Activated T-cell treated with anti-CD3 and anti-CD28 coated beads, Interleukin-2, amount 50 U/mL, for 4 hours (primary cell): ENCODE measurements at regions not wholly inside any gene's neighbourhood (a gene's known extent, or its start where the extent isn't known, plus 50 kb on each side); places are given as distances from the start of the nearest gene placed in this dataset.

Experiments used
- ATAC-seq, 2 donors: fragments of 200-7000 bp; cut with Tn5 transposase; one replicate each; pipeline ENCODE4 v1.10.0; 2021
- DNase-seq: peaks from one replicate; pipeline ENCODE4 v3.0.0-alpha.2; 2020
- H3K27me3 Mint-ChIP-seq: one replicate; pipeline ENCODE4 v1.8.0; 2021; ENCODE audit warnings: low read depth, mixed read lengths
- H3K36me3 Mint-ChIP-seq: one replicate; pipeline ENCODE4 v1.8.0; 2022; ENCODE audit warnings: mixed read lengths; ENCODE audit not compliant: insufficient read depth
- H3K4me1 Mint-ChIP-seq: one replicate; pipeline ENCODE4 v1.8.0; 2021; ENCODE audit warnings: low read depth, mixed read lengths
- H3K4me3 Mint-ChIP-seq: one replicate; pipeline ENCODE4 v1.8.0; 2021; ENCODE audit warnings: mild to moderate bottlenecking, moderate library complexity, mixed read lengths
- H3K9me3 Mint-ChIP-seq: one replicate; pipeline ENCODE4 v1.8.0; 2021; ENCODE audit warnings: mixed read lengths

GRCh38 chr4:178080312-178080711, 638.1 kb upstream of the AGA start:
- Mint-ChIP-seq H3K27me3 (no peaks in the 10 kb centered on the region), H3K9me3 (peaks cover 4% of the 10 kb centered on the region), H3K4me3 (no peak overlapping the region), H3K4me1 (no peaks in the 10 kb centered on the region), H3K36me3 (no peaks in the 10 kb centered on the region)
- DNase-seq (no peak), ATAC-seq (no peak)

DNA sequence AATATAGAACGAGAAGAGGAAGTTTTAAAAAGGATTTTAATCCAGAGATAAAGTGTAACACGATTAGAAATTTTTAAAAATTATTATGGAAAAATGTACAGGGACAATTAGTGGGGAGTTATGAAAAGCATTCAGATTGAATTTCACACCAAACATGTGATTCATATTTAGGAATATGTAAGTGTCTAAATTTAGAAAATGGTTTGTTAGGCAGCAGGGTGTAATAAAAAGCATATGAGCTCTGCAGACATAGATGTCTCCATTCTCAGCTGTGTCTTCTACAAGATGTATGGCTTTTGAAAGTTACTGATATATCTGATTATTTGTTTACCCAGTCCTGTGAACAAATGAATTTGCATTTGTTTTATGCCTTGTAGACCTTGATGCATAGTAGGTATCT, 638.9 kb upstream of the AGA start:
- ATAC-seq (no peak), DNase-seq (no peak)
- no peaks in the 10 kb centered on the region for H3K27me3 Mint-ChIP-seq
- H3K36me3 Mint-ChIP-seq, result no peaks in the 10 kb centered on the region
- no peak overlapping the region for H3K4me3 Mint-ChIP-seq
- H3K4me1 Mint-ChIP-seq, result no peaks in the 10 kb centered on the region
- H3K9me3 Mint-ChIP-seq, result peaks cover 6% of the 10 kb centered on the region

GRCh38 chr4:178081896-178082295, 639.7 kb upstream of the AGA start:
- Mint-ChIP-seq H3K4me1 (no peaks in the 10 kb centered on the region), H3K9me3 (peaks cover 6% of the 10 kb centered on the region), H3K36me3 (no peaks in the 10 kb centered on the region), H3K4me3 (no peak overlapping the region), H3K27me3 (no peaks in the 10 kb centered on the region)
- DNase-seq (no peak), ATAC-seq (no peak)

GRCh38 chr4:178082906-178083305, 640.7 kb upstream of the AGA start:
- DNase-seq (no peak), ATAC-seq (no peak)
- H3K9me3 Mint-ChIP-seq, result peaks cover 6% of the 10 kb centered on the region
- no peaks in the 10 kb centered on the region for H3K27me3 Mint-ChIP-seq
- H3K36me3 Mint-ChIP-seq, result no peaks in the 10 kb centered on the region
- H3K4me3 Mint-ChIP-seq, result no peak overlapping the region
- no peaks in the 10 kb centered on the region for H3K4me1 Mint-ChIP-seq

DNA sequence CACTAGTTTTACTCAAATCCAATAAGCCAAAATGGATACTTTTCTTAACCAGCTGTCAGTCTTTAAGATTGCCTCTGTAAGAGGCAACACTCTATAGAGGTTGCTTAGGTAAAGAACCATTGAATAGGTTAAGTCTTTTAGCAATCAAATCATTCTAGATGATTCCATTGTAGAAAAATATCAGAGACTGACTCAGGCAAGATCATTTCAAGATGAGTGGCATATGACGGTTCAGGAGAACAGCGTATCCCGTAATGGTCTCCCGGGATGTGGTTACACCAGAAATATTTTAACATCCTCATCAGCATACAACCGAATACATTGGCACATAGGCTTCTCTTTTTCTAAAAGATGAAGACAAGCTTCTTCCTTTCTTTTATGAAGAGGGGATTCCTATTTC, 641.7 kb upstream of the AGA start:
- no peaks in the 10 kb centered on the region for H3K36me3 Mint-ChIP-seq
- peaks cover 10% of the 10 kb centered on the region for H3K9me3 Mint-ChIP-seq
- H3K4me3 Mint-ChIP-seq, result no peak overlapping the region
- ATAC-seq (no peak), DNase-seq (no peak)
- no peaks in the 10 kb centered on the region for H3K4me1 Mint-ChIP-seq
- no peaks in the 10 kb centered on the region for H3K27me3 Mint-ChIP-seq

DNA sequence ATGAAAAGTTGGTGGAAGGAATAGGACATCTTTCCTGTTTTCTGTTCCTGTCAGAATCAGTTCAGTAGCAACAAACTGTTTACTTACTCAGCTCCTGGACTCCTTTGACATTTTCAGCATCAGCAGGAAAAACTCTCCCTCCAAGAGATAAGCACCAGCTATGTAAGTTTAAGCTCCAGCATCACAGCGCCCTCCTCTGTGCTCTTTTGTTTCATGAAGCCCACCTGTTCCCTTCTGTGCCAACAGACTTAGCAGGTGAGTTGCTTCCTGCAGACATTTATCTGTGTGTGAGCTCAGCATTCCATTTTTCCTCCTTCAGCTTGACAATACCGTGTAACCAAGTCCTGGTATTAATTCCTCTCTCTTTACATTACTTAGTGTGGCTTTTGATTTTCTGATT, 644.1 kb upstream of the AGA start:
- Mint-ChIP-seq H3K4me3 (no peak overlapping the region), H3K27me3 (no peaks in the 10 kb centered on the region), H3K9me3 (peaks cover 12% of the 10 kb centered on the region), H3K4me1 (no peaks in the 10 kb centered on the region), H3K36me3 (no peaks in the 10 kb centered on the region)
- ATAC-seq, result no peak
- no peak for DNase-seq

- Mint-ChIP-seq H3K4me1 (no peaks in the 10 kb centered on the region), H3K9me3 (peaks cover 6% of the 10 kb centered on the region), H3K4me3 (no peak overlapping the region), H3K27me3 (no peaks in the 10 kb centered on the region), H3K36me3 (no peaks in the 10 kb centered on the region)
- DNase-seq (no peak), ATAC-seq (no peak)
Observed at GRCh38 chr4:178090640-178091411, 648.6 kb upstream of the AGA start.

- Mint-ChIP-seq H3K4me1 (no peaks in the 10 kb centered on the region), H3K9me3 (peaks cover under 1% of the 10 kb centered on the region), H3K27me3 (no peaks in the 10 kb centered on the region), H3K4me3 (no peak overlapping the region), H3K36me3 (no peaks in the 10 kb centered on the region)
- no peak for DNase-seq
- ATAC-seq, result no peak
Observed at GRCh38 chr4:178102139-178102538, 659.9 kb upstream of the AGA start.

DNA sequence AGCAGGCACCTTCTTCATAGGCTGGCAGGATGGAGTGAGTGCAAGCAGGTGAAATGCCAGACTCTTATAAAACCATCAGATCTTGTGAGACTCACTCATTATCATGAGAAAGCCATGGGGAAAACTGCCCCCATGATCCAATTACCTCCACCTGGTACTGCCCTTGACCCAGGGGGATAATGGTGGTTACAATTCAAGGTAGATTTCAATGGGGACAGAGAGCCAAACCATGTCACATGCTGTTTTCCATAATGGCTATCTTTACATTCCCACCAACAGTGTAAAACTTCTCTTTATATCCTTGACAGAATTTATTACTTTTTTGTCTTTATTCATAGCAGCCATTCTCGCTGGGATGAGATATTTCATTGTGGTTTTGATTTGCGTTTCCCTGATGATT, 663.0 kb upstream of the AGA start:
- Mint-ChIP-seq H3K27me3 (no peaks in the 10 kb centered on the region), H3K4me3 (no peak overlapping the region), H3K9me3 (peaks cover 3% of the 10 kb centered on the region), H3K36me3 (no peaks in the 10 kb centered on the region), H3K4me1 (no peaks in the 10 kb centered on the region)
- ATAC-seq, result no peak
- no peak for DNase-seq

DNA sequence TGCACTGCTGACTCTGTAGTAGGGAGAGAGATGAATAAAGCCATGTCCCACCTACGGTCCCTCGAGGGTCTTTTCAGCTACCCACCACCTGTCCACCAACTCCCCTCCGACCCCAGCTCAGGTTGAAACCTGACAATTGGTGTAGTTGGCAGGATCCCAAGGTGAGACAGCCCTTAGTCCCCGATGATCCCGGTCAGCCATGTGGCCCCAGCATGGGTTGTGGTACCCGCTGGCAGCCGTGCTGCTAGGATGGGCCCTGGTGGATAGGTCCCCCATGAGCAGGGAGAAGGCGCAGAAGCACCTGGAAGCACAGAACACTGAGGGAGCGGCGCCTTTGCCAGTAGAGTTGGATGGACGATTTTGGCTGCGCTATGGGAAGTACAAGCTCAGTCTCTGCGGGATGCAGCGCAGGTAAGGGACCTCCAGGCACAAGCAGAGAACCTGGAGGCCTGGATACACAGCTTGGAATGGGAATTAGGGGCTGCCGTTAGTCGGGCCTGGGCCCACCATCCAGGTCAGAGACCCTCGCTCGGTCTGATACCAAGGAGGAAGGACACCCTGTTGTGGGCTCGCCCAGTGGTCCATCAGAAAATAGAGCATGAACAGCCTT, 694.6 kb upstream of the AGA start:
- Mint-ChIP-seq H3K4me3 (no peak overlapping the region), H3K27me3 (no peaks in the 10 kb centered on the region), H3K36me3 (no peaks in the 10 kb centered on the region), H3K4me1 (no peaks in the 10 kb centered on the region), H3K9me3 (peaks cover 11% of the 10 kb centered on the region)
- ATAC-seq, result no peak
- no peak for DNase-seq

DNA sequence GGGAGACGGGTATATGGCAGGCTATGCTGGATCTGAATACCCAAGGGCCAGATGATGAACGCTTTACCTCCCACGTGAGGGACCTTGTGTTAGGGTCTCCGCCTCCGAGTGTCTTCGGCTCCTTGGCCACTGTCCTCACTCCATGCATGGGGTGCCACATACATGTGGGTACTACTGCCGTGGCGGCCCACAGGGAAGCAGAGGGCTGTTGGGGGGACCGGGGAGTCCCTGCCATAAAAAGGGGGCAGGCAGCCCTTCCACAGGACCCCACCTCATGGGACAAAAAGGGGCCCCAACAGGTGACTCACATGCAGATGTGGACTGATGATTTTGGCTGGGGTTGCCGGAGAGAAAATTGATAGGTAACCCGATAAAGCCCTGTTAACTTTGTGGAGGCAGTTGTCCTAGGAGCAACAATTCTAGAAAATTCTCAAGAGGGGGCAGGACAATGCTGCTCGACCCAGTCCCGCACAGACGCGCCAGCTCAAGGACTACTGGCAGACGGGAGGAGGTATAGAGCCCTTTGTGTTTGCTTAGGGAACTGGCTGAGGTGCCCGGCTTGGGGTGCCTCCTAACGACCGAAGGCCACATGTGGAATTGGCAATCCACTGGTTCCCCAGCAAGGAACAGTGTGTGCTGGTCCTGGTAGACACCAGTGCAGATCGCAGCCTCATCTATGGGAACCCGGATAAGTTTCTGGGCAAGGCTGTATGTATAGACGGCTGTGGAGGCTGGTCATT, 695.7 kb upstream of the AGA start:
- Mint-ChIP-seq H3K9me3 (peaks cover 12% of the 10 kb centered on the region), H3K4me1 (no peaks in the 10 kb centered on the region), H3K36me3 (no peaks in the 10 kb centered on the region), H3K4me3 (no peak overlapping the region), H3K27me3 (no peaks in the 10 kb centered on the region)
- ATAC-seq, result no peak
- DNase-seq, result no peak

DNA sequence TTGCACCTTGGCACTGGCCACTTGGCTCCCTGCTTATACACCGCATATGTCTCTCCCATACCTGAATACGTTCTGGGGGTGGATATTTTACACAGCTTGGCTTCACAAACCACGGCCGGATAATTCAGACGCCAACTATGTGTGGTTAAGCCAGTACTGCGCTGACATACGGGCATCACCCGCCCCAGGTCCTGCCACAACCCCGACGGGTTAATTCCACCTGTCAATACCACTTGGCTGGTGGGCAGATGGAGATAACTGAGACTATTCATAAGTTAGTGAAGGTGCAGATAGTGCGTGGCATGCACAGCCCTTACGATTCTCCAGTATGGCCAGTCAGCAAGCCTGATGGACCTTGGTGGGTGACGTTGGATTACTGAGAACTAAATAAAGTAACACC, 696.3 kb upstream of the AGA start:
- Mint-ChIP-seq H3K36me3 (no peaks in the 10 kb centered on the region), H3K4me1 (no peaks in the 10 kb centered on the region), H3K9me3 (peaks cover 14% of the 10 kb centered on the region), H3K4me3 (no peak overlapping the region), H3K27me3 (no peaks in the 10 kb centered on the region)
- ATAC-seq (no peak), DNase-seq (no peak)

DNA sequence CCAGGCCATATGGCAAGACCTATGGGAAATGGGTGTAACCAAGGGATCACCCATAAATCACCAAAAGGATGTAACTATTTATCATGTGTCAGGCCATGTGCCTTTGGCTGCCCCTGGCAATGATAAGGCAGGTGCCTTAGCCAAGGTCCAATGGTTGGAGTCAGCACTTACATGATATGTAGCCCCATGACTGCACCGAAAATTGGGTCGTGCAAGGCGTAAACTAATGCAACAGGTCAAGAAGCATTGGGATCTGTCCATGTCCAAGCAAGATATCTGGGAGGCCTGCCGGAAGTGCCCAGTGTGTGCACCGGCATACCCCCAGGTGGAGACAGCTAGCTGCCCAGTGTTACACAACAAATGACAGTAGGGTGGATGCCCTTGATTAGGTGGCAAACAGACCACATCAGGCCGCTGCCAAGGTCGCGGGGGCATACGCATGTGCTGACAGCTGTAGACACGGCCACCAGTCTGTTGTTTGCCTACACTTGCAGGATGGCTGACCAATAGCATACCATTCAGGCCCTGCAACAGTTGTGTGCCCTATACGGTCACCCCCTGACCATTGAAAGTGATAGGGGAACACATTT, 698.2 kb upstream of the AGA start:
- Mint-ChIP-seq H3K36me3 (no peaks in the 10 kb centered on the region), H3K4me1 (no peaks in the 10 kb centered on the region), H3K4me3 (no peak overlapping the region), H3K9me3 (peaks cover 10% of the 10 kb centered on the region), H3K27me3 (no peaks in the 10 kb centered on the region)
- ATAC-seq (no peak), DNase-seq (no peak)

GRCh38 chr4:178142724-178143123, 700.5 kb upstream of the AGA start:
- H3K4me3 Mint-ChIP-seq, result no peak overlapping the region
- no peak for DNase-seq
- no peaks in the 10 kb centered on the region for H3K27me3 Mint-ChIP-seq
- H3K4me1 Mint-ChIP-seq, result no peaks in the 10 kb centered on the region
- peaks cover 7% of the 10 kb centered on the region for H3K9me3 Mint-ChIP-seq
- ATAC-seq, result no peak
- H3K36me3 Mint-ChIP-seq, result no peaks in the 10 kb centered on the region

DNA sequence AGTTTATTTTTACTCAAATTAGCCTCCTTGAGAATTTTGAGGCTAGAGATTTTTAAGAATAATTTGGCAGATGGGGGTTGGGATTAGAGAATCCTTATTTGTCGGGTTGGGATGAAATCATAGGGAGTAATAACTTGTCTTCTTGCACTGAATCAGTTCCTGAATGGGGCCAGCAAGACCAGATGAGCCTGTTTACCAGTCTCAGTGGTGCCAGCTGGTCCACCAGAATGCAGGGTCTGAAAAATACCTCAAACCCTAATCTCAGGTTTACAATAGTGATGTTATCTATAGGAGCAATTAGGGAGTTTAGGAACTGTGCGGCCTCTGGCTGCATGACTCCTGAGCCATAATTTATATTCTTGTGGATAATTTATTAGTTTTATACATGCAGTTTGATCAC, 705.9 kb upstream of the AGA start:
- Mint-ChIP-seq H3K4me1 (no peaks in the 10 kb centered on the region), H3K9me3 (peaks cover under 1% of the 10 kb centered on the region), H3K4me3 (no peak overlapping the region), H3K36me3 (no peaks in the 10 kb centered on the region), H3K27me3 (no peaks in the 10 kb centered on the region)
- DNase-seq (no peak), ATAC-seq (no peak)
